ENCODE measurements at regions not wholly inside any gene's neighbourhood (a gene's known extent, or its start where the extent isn't known, plus 50 kb on each side); places are given as distances from the start of the nearest gene placed in this dataset.

DNA sequence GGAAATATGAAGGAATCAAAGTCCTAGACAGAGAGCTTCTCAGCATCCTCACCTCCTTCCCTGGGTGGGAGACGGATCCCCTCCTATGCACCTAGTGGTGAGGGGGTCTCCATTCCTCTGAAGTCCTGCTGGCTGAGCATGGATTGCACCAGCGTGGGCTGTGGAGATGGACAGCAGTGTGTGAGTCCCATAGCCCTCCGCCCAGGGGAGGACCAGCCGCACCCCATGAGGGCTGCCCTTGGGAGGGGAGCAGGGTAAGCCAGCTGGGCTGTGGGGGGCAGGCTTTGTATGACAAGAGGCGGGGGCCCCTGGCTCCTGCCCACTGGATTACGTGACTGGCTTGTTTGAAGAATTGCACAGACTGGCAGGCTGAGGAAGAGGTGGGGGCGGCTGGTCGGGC lies 768.2 kb downstream of the GALR1 start:
- Histone ChIP-seq H3K4me1 (ENCODE audit: control insufficient read depth, insufficient read depth, low read length) (no peaks in the 10 kb centered on the region), H3K36me3 (ENCODE audit: control insufficient read depth, insufficient read depth, low read length) (no peaks in the 10 kb centered on the region), H3K27me3 (ENCODE audit: control insufficient read depth, insufficient read depth, low read length) (no peaks in the 10 kb centered on the region; the same call in 1 of the 2 replicates), H3K27ac (ENCODE audit: low read length) (no peak overlapping the region), H3K4me3 (ENCODE audit: low read length) (no peak overlapping the region), H3K9me3 (ENCODE audit: control insufficient read depth, insufficient read depth, low read length) (no peaks in the 10 kb centered on the region)
- no peak for DNase-seq (ENCODE audit: low read depth, low spot score)
- no CpG with 5 or more reads among the region's 8 CpGs for whole genome bisulfite sequencing (ENCODE audit: insufficient coverage, insufficient read length)

DNA sequence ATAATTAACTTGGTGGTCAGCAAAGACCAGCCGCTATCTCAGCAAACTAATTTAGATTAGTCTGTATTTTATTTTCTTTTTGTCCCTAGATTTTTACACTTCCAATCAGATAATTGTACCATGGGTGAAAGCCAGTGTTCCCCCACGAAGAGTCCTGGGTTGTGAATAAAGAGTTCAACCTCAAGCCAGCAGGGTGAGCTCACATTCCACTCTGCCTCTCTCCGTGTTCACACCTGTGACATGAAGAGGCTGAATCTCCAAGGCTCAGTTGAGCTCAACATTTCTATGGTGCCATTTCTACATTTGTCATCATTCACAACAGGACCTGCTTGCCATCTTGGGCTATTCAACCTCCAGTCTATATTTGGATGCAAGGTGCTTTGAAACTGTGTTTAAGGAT lies 771.5 kb downstream of the GALR1 start:
- Histone ChIP-seq H3K4me3 (ENCODE audit: low read length) (no peak overlapping the region), H3K9me3 (ENCODE audit: control insufficient read depth, insufficient read depth, low read length) (no peaks in the 10 kb centered on the region), H3K27me3 (ENCODE audit: control insufficient read depth, insufficient read depth, low read length) (no peaks in the 10 kb centered on the region; the same call in 1 of the 2 replicates), H3K27ac (ENCODE audit: low read length) (no peak overlapping the region), H3K4me1 (ENCODE audit: control insufficient read depth, insufficient read depth, low read length) (no peaks in the 10 kb centered on the region), H3K36me3 (ENCODE audit: control insufficient read depth, insufficient read depth, low read length) (no peaks in the 10 kb centered on the region)
- WGBS (ENCODE audit: insufficient coverage, insufficient read length) = no CpG with 5 or more reads among the region's 3 CpGs
- DNase-seq (ENCODE audit: low read depth, low spot score) = no peak

DNA sequence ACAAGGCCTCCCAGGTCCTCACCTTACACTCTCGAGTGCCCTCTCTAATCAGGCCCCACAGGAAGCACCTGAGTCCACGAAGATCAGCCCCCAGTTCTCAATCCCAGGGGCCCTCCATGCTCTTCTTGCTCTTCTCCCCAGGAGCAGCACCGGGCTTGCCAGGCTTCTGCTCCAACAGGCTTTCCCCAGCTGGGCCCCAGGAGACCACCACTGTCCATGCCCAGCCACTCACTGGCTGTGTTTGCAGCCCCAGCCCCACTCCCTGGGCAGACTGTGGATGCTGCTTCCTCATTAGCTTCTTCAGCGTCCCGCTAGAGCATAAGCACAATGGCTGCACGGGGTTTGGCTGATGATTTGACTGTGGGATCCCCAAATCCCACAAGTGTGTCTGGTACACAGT lies 781.9 kb downstream of the GALR1 start:
- Histone ChIP-seq H3K36me3 (ENCODE audit: control insufficient read depth, insufficient read depth, low read length) (no peaks in the 10 kb centered on the region), H3K9me3 (ENCODE audit: control insufficient read depth, insufficient read depth, low read length) (no peaks in the 10 kb centered on the region), H3K4me3 (ENCODE audit: low read length) (no peak overlapping the region), H3K4me1 (ENCODE audit: control insufficient read depth, insufficient read depth, low read length) (no peaks in the 10 kb centered on the region), H3K27me3 (ENCODE audit: control insufficient read depth, insufficient read depth, low read length) (no peaks in the 10 kb centered on the region), H3K27ac (ENCODE audit: low read length) (no peak overlapping the region)
- WGBS (ENCODE audit: insufficient coverage, insufficient read length) = no CpG with 5 or more reads among the region's 6 CpGs
- DNase-seq (ENCODE audit: low read depth, low spot score) = no peak

GRCh38 chr18:78031991-78032390 lies 782.3 kb downstream of the GALR1 start:
- Histone ChIP-seq H3K4me1 (ENCODE audit: control insufficient read depth, insufficient read depth, low read length) (no peaks in the 10 kb centered on the region), H3K4me3 (ENCODE audit: low read length) (no peak overlapping the region), H3K36me3 (ENCODE audit: control insufficient read depth, insufficient read depth, low read length) (no peaks in the 10 kb centered on the region), H3K27me3 (ENCODE audit: control insufficient read depth, insufficient read depth, low read length) (no peaks in the 10 kb centered on the region), H3K27ac (ENCODE audit: low read length) (no peak overlapping the region), H3K9me3 (ENCODE audit: control insufficient read depth, insufficient read depth, low read length) (no peaks in the 10 kb centered on the region)
- WGBS (ENCODE audit: insufficient coverage, insufficient read length) = no CpG with 5 or more reads among the region's 8 CpGs
- DNase-seq (ENCODE audit: low read depth, low spot score) = no peak

- no peaks in the 10 kb centered on the region for H3K9me3 ChIP-seq (ENCODE audit: control insufficient read depth, insufficient read depth, low read length)
- H3K27ac ChIP-seq (ENCODE audit: low read length) = no peak overlapping the region
- H3K27me3 ChIP-seq (ENCODE audit: control insufficient read depth, insufficient read depth, low read length) = no peaks in the 10 kb centered on the region
- H3K4me1 ChIP-seq (ENCODE audit: control insufficient read depth, insufficient read depth, low read length) = no peaks in the 10 kb centered on the region
- WGBS (ENCODE audit: insufficient coverage, insufficient read length) = no CpG with 5 or more reads among the region's 6 CpGs
- H3K4me3 ChIP-seq (ENCODE audit: low read length) = no peak overlapping the region
- no peaks in the 10 kb centered on the region for H3K36me3 ChIP-seq (ENCODE audit: control insufficient read depth, insufficient read depth, low read length)
- DNase-seq (ENCODE audit: low read depth, low spot score) = no peak
These were observed 782.9 kb downstream of the GALR1 start for GRCh38 chr18:78032574-78032973.

GRCh38 chr18:78034755-78035154 lies 785.1 kb downstream of the GALR1 start:
- Histone ChIP-seq H3K27me3 (ENCODE audit: control insufficient read depth, insufficient read depth, low read length) (no peaks in the 10 kb centered on the region), H3K9me3 (ENCODE audit: control insufficient read depth, insufficient read depth, low read length) (no peaks in the 10 kb centered on the region), H3K4me3 (ENCODE audit: low read length) (no peak overlapping the region), H3K36me3 (ENCODE audit: control insufficient read depth, insufficient read depth, low read length) (no peaks in the 10 kb centered on the region), H3K4me1 (ENCODE audit: control insufficient read depth, insufficient read depth, low read length) (no peaks in the 10 kb centered on the region), H3K27ac (ENCODE audit: low read length) (no peak overlapping the region)
- DNase-seq (ENCODE audit: low read depth, low spot score) = no peak
- WGBS (ENCODE audit: insufficient coverage, insufficient read length) = no CpG with 5 or more reads among the region's 6 CpGs

DNA sequence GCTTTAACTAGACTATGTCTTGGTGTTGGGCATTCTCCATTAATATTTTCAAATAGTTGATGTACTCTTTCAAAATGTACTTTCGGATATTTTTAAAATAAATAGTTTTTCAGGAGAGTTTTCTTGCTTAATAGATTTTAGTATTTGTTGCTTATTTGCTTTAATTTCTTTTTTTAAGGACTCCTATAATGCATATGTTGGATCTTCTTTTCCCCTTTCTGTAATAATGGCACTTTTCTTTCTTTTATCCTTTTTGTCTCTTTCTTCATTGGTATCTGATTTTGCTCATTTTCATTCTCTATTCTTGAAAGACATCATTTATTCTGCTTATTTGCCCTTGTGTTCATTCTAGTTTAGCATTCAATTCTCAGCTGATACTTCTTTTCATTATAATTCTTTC lies 791.6 kb downstream of the GALR1 start:
- Histone ChIP-seq H3K27ac (ENCODE audit: low read length) (no peak overlapping the region), H3K4me1 (ENCODE audit: control insufficient read depth, insufficient read depth, low read length) (no peaks in the 10 kb centered on the region), H3K4me3 (ENCODE audit: low read length) (no peak overlapping the region), H3K9me3 (ENCODE audit: control insufficient read depth, insufficient read depth, low read length) (no peaks in the 10 kb centered on the region; the same call in 1 of the 2 replicates), H3K27me3 (ENCODE audit: control insufficient read depth, insufficient read depth, low read length) (no peaks in the 10 kb centered on the region), H3K36me3 (ENCODE audit: control insufficient read depth, insufficient read depth, low read length) (no peaks in the 10 kb centered on the region)
- no CpG with 5 or more reads among the region's 1 CpG for WGBS (ENCODE audit: insufficient coverage, insufficient read length)
- no peak for DNase-seq (ENCODE audit: low read depth, low spot score)

DNA sequence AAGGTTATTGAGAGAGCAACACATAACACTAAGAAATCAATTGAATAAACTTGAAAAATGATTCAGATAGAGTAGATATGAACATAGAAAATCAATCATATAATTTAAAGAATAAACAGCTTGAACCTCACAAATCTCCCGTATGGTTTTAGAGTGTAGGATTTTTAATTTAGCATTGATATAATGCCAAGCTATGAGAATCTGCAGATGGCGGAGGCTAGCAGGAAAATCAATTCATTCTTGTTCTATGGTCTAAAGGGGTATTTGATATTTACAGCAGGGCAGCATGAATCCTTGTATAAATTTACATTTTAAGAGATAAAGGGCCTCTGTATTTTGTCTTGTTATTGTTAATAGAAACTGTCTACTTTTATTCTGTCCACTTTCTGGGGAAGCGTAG lies 797.0 kb downstream of the GALR1 start:
- no peaks in the 10 kb centered on the region for H3K4me1 ChIP-seq (ENCODE audit: control insufficient read depth, insufficient read depth, low read length)
- no peak overlapping the region for H3K4me3 ChIP-seq (ENCODE audit: low read length)
- H3K9me3 ChIP-seq (ENCODE audit: control insufficient read depth, insufficient read depth, low read length) = no peaks in the 10 kb centered on the region; the same call in 1 of the 2 replicates
- WGBS (ENCODE audit: insufficient coverage, insufficient read length) = no CpG with 5 or more reads among the region's 3 CpGs
- no peaks in the 10 kb centered on the region for H3K27me3 ChIP-seq (ENCODE audit: control insufficient read depth, insufficient read depth, low read length)
- no peak for DNase-seq (ENCODE audit: low read depth, low spot score)
- no peak overlapping the region for H3K27ac ChIP-seq (ENCODE audit: low read length)
- no peaks in the 10 kb centered on the region for H3K36me3 ChIP-seq (ENCODE audit: control insufficient read depth, insufficient read depth, low read length)

DNA sequence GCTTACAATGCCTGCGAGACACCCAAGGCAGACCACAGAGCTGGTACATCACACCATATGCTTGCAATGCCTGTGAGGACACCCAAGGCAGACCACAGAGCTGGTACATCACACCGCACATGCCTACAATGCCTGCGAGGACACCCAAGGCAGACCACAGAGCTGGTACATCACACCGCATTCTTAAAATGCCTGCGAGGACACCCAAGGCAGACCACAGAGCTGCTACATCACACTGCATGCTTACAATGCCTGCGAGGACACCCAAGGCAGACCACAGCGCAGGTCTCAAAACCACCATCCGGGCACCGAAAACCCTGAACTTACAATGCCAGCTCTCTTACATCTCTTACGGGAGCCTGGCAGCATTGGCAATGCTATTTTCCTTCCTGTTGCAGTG lies 799.6 kb downstream of the GALR1 start:
- Histone ChIP-seq H3K4me1 (ENCODE audit: control insufficient read depth, insufficient read depth, low read length) (no peaks in the 10 kb centered on the region), H3K36me3 (ENCODE audit: control insufficient read depth, insufficient read depth, low read length) (no peaks in the 10 kb centered on the region), H3K27me3 (ENCODE audit: control insufficient read depth, insufficient read depth, low read length) (no peaks in the 10 kb centered on the region), H3K27ac (ENCODE audit: low read length) (no peak overlapping the region), H3K9me3 (ENCODE audit: control insufficient read depth, insufficient read depth, low read length) (no peaks in the 10 kb centered on the region), H3K4me3 (ENCODE audit: low read length) (no peak overlapping the region)
- DNase-seq (ENCODE audit: low read depth, low spot score) = no peak
- no CpG with 5 or more reads among the region's 10 CpGs for WGBS (ENCODE audit: insufficient coverage, insufficient read length)

GRCh38 chr18:78054801-78055200 lies 805.2 kb downstream of the GALR1 start:
- no peaks in the 10 kb centered on the region for H3K4me1 ChIP-seq (ENCODE audit: control insufficient read depth, insufficient read depth, low read length)
- peaks cover 1% of the 10 kb centered on the region; the same call in 1 of the 2 replicates for H3K9me3 ChIP-seq (ENCODE audit: control insufficient read depth, insufficient read depth, low read length)
- no peak for DNase-seq (ENCODE audit: low read depth, low spot score)
- H3K36me3 ChIP-seq (ENCODE audit: control insufficient read depth, insufficient read depth, low read length) = no peaks in the 10 kb centered on the region
- no peak overlapping the region for H3K27ac ChIP-seq (ENCODE audit: low read length)
- H3K4me3 ChIP-seq (ENCODE audit: low read length) = no peak overlapping the region
- WGBS (ENCODE audit: insufficient coverage, insufficient read length) = no CpG with 5 or more reads among the region's 6 CpGs
- no peaks in the 10 kb centered on the region for H3K27me3 ChIP-seq (ENCODE audit: control insufficient read depth, insufficient read depth, low read length)

DNA sequence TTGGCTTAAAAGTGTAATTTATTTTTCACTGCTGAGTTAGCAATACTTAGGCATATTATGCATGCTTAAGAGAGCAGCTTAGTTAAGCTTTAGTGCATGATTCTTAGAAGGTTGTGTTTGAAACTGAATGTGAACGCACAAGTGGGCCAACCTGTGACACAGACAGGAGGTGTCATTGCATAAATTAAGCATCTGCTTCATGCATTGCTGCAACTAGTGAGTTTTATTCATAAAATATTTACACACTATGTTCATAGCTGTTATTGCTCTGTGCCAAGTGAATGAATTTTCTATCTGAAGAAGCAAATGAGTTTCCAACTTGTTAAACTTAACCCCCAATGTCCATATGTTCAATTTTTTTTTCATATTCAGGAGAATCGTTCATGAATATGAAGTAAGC lies 806.4 kb downstream of the GALR1 start:
- Histone ChIP-seq H3K36me3 (ENCODE audit: control insufficient read depth, insufficient read depth, low read length) (no peaks in the 10 kb centered on the region), H3K4me1 (ENCODE audit: control insufficient read depth, insufficient read depth, low read length) (no peaks in the 10 kb centered on the region), H3K9me3 (ENCODE audit: control insufficient read depth, insufficient read depth, low read length) (peaks cover 1% of the 10 kb centered on the region; the same call in 1 of the 2 replicates), H3K27ac (ENCODE audit: low read length) (no peak overlapping the region), H3K4me3 (ENCODE audit: low read length) (no peak overlapping the region), H3K27me3 (ENCODE audit: control insufficient read depth, insufficient read depth, low read length) (no peaks in the 10 kb centered on the region)
- no peak for DNase-seq (ENCODE audit: low read depth, low spot score)
- WGBS (ENCODE audit: insufficient coverage, insufficient read length) = no CpG with 5 or more reads among the region's 2 CpGs
